K562 (cell line): ENCODE measurements at regions not wholly inside any gene's neighbourhood (a gene's known extent, or its start where the extent isn't known, plus 50 kb on each side); places are given as distances from the start of the nearest gene placed in this dataset.

ENCODE experiments used
- ATAC-seq: fragments of 200-7000 bp; cut with Tn5 transposase; 3 replicates; pipeline ENCODE4 v1.9.1; 2020; ENCODE audit warnings: moderate library complexity
- BruUV-seq: library from RNA; stranded (reverse); fragments of 400-500 nt; replicated peaks from 2 replicates; lab custom pipeline; 2021; lab: Mats Ljungman, UMichigan
- CTCF ChIA-PET: fragments of 300-600 bp; formaldehyde crosslinking; extraction: SDS; loops from one replicate; lab custom pipeline; 2021; ENCODE audit warnings: low intra/inter-chr PET ratio; lab: Yijun Ruan, JAX
- POLR2A ChIA-PET: fragments of 300-600, 350-650 bp; sonication (Branson Sonifier 250); formaldehyde crosslinking; extraction: SDS; loops from one replicate; lab custom pipeline; 2021; ENCODE audit warnings: antibody characterized with exemption, inconsistent platforms; lab: Yijun Ruan, JAX
- DNase-seq, 4 experiments: peaks; one replicate each; pipeline versions ENCODE4 v3.0.0 to v3.0.0-alpha.2; 2011 to 2018; ENCODE audit warnings: low spot score in 3 of 4, mixed read lengths in 3 of 4; ENCODE audit errors: extremely low read depth in 1 of 4
- FAIRE-seq: peaks from 2 replicates; lab custom pipeline; 2011; peaks lifted over from hg19 to GRCh38; lab: Jason Lieb, UNC
- H2AFZ ChIP-seq: 2 replicates; pipeline ENCODE4 v1.6.0; 2011; ENCODE audit warnings: low read depth, low read length, control low read depth, inconsistent platforms
- H3K27ac ChIP-seq: fragments of 200-600 bp; 3 replicates; pipeline ENCODE4 v1.8.0; 2011; ENCODE audit warnings: low read depth, mild to moderate bottlenecking, control low read depth, inconsistent platforms, low read length, moderate library complexity, mixed read lengths; ENCODE audit errors: extremely low read depth
- H3K27me3 ChIP-seq, 2 experiments: fragments of 300-600 bp in 1 of 2; 2 replicates in 1 of 2; 3 replicates in 1 of 2; pipeline versions ENCODE4 v1.6.0 to v1.8.0; 2011; ENCODE audit warnings: inconsistent platforms in 2 of 2, low read length in 2 of 2, mild to moderate bottlenecking in 1 of 2, mixed read lengths in 1 of 2, moderate library complexity in 1 of 2; ENCODE audit not compliant: control insufficient read depth in 2 of 2, insufficient read depth in 2 of 2
- H3K36me3 ChIP-seq: fragments of 300-600 bp; 3 replicates; pipeline ENCODE4 v1.8.0; 2011; ENCODE audit warnings: mild to moderate bottlenecking, low read length, inconsistent platforms; ENCODE audit not compliant: control insufficient read depth, insufficient read depth
- H3K4me1 ChIP-seq, 2 experiments: fragments of 200-600 bp in 1 of 2; replicated peaks in 1 of 2; 2 replicates in 1 of 2; 3 replicates in 1 of 2; pipeline versions ENCODE4 v1.5.1 to v1.8.0; 2011; ENCODE audit warnings: inconsistent platforms in 2 of 2, low read length in 2 of 2, mild to moderate bottlenecking in 1 of 2, mixed read lengths in 1 of 2, moderate library complexity in 1 of 2; ENCODE audit not compliant: control insufficient read depth in 2 of 2, insufficient read depth in 2 of 2
- H3K4me2 ChIP-seq: 2 replicates; pipeline ENCODE4 v1.6.1; 2011; ENCODE audit warnings: low read length, control low read depth, inconsistent platforms, mixed read lengths; ENCODE audit not compliant: insufficient read depth
- H3K4me3 ChIP-seq: fragments of 200-600 bp; sonication (generic), shearing (Covaris generic); 2 replicates; pipeline ENCODE4 v1.5.1; 2016; ENCODE audit warnings: control low read depth, inconsistent platforms
- H3K79me2 ChIP-seq: fragments of 200-600 bp; 3 replicates; pipeline ENCODE4 v1.8.0; 2011; ENCODE audit warnings: low read length, inconsistent platforms; ENCODE audit not compliant: control insufficient read depth, insufficient read depth
- H3K9ac ChIP-seq, 2 experiments: 2 replicates each; pipeline versions ENCODE4 v1.6.0 to v1.6.1; 2011; ENCODE audit warnings: low read depth in 2 of 2, low read length in 2 of 2, control low read depth in 1 of 2, inconsistent platforms in 1 of 2, mild to moderate bottlenecking in 1 of 2, mixed read lengths in 1 of 2; ENCODE audit not compliant: insufficient read depth in 1 of 2
- H3K9me1 ChIP-seq: one replicate; pipeline ENCODE4 v1.6.0; 2011; ENCODE audit warnings: inconsistent platforms, mild to moderate bottlenecking, low read length, moderate library complexity; ENCODE audit not compliant: control insufficient read depth, insufficient read depth
- H3K9me3 ChIP-seq: replicated peaks from 2 replicates; pipeline ENCODE4 v1.5.1; 2011; ENCODE audit warnings: low read depth, low read length, inconsistent platforms; ENCODE audit not compliant: control insufficient read depth, insufficient read depth
- H4K20me1 ChIP-seq: replicated peaks from 2 replicates; pipeline ENCODE4 v1.6.1; 2011; ENCODE audit warnings: low read length, inconsistent platforms, mixed read lengths; ENCODE audit not compliant: control insufficient read depth, insufficient read depth
- BHLHE40 ChIP-seq: IDR thresholded peaks from 2 replicates; pipeline ENCODE4 v1.6.1; 2011; ENCODE audit warnings: low read length, improper control_type of control experiment
- CBFA2T2 ChIP-seq: fragments of 450-650 bp; conservative IDR thresholded peaks from 2 replicates; pipeline ENCODE4 v1.6.1; 2017; ENCODE audit warnings: mild to moderate bottlenecking
- EHMT2 ChIP-seq: fragments of 450-650 bp; IDR thresholded peaks from 2 replicates; pipeline ENCODE4 v1.6.1; 2018; ENCODE audit warnings: antibody characterized with exemption
- GATAD2B ChIP-seq: fragments of 450-650 bp; IDR thresholded peaks from 2 replicates; pipeline ENCODE4 v1.6.1; 2017; ENCODE audit warnings: mild to moderate bottlenecking, borderline replicate concordance
- KLF16 ChIP-seq: IDR thresholded peaks from 2 replicates; pipeline ENCODE4 v1.6.1; 2016; ENCODE audit warnings: antibody characterized with exemption
- MEF2D ChIP-seq: conservative IDR thresholded peaks from 2 replicates; pipeline ENCODE4 v1.6.1; 2016; ENCODE audit warnings: low read depth, missing genetic modification characterization, missing compliant biosample characterization
- MIER1 ChIP-seq: fragments of 450-650 bp; IDR thresholded peaks from 2 replicates; pipeline ENCODE4 v1.6.1; 2016; ENCODE audit warnings: antibody characterized with exemption, mild to moderate bottlenecking, low read depth
- MTA3 ChIP-seq: fragments of 450-650 bp; formaldehyde crosslinking; IDR thresholded peaks from 2 replicates; pipeline ENCODE4 v1.6.1; 2017; ENCODE audit warnings: mild to moderate bottlenecking, borderline replicate concordance
- MYBL2 ChIP-seq, 2 experiments: fragments of 450-650 bp in 1 of 2; sonication (generic) in 1 of 2; formaldehyde crosslinking in 1 of 2; IDR thresholded peaks; 2 replicates each; pipeline versions ENCODE4 v1.6.1 to v1.8.1; 2017 to 2022; ENCODE audit warnings: borderline replicate concordance in 1 of 2, inconsistent platforms in 1 of 2, low read depth in 1 of 2, mild to moderate bottlenecking in 1 of 2, missing genetic modification reagents in 1 of 2, moderate library complexity in 1 of 2
- PHB ChIP-seq: fragments of 250-450 bp; sonication (Bioruptor Pico); IDR thresholded peaks from 2 replicates; pipeline ENCODE4 v1.5.0; 2021
- PTTG1 ChIP-seq: fragments of 450-650 bp; IDR thresholded peaks from 2 replicates; pipeline ENCODE4 v1.6.1; 2016; ENCODE audit warnings: low read depth, mild to moderate bottlenecking, missing genetic modification characterization, missing compliant biosample characterization
- RBFOX2 ChIP-seq: fragments of 200-400 bp; formaldehyde crosslinking; IDR thresholded peaks from 2 replicates; pipeline ENCODE4 v1.6.1; 2017; ENCODE audit warnings: low read depth, mild to moderate bottlenecking, low read length, moderate library complexity
- RBM25 ChIP-seq: fragments of 200-400 bp; formaldehyde crosslinking; IDR thresholded peaks from 2 replicates; pipeline ENCODE4 v1.6.1; 2018; ENCODE audit warnings: low read length, low read depth, moderate library complexity; ENCODE audit not compliant: severe bottlenecking
- RFX5 ChIP-seq: IDR thresholded peaks from 2 replicates; pipeline ENCODE4 v1.6.1; 2011; ENCODE audit warnings: low read depth, mild to moderate bottlenecking, improper control_type of control experiment, low read length
- ZBTB7A ChIP-seq: IDR thresholded peaks from 2 replicates; pipeline ENCODE4 v1.6.1; 2011; ENCODE audit warnings: low read depth, mild to moderate bottlenecking, low read length, moderate library complexity, borderline replicate concordance; ENCODE audit not compliant: control insufficient read depth
- ZNF57 ChIP-seq: fragments of 450-650 bp; formaldehyde crosslinking; IDR thresholded peaks from 2 replicates; pipeline ENCODE4 v1.4.0; 2020; ENCODE audit warnings: mild to moderate bottlenecking, moderate library complexity
- ZNF830 ChIP-seq: fragments of 250-450 bp; sonication (Bioruptor Pico); IDR thresholded peaks from 2 replicates; pipeline ENCODE4 v1.5.0; 2021; ENCODE audit warnings: mild to moderate bottlenecking
- WGBS: fragments of 100-300 bp; shearing (Covaris generic); methylation state at CpG from one replicate; pipeline ENCODE4 v1.1.6; 2016; ENCODE audit warnings: low coverage, mixed read lengths; ENCODE audit not compliant: insufficient coverage; ENCODE audit errors: missing lambda C conversion rate; 5-methylcytosine and 5-hydroxymethylcytosine counted together
- in situ Hi-C: fragments of 300-500 bp; cut with MboI; formaldehyde crosslinking; loops from 4 replicates; pipeline ENCODE4 v1.15.0; 2018; ENCODE audit warnings: inconsistent platforms, mixed read lengths
- intact Hi-C: fragments of 100-400 bp; cut with micrococcal nuclease; formaldehyde crosslinking; loops from 2 replicates; pipeline ENCODE4 v1.14.2; 2022
- TF ChIP-seq, protein P1 (sequence below): IDR thresholded peaks from 2 replicates; pipeline ENCODE4 v1.6.1; 2012; ENCODE audit warnings: low read depth, low read length, improper control_type of control experiment, borderline replicate concordance

DNA sequence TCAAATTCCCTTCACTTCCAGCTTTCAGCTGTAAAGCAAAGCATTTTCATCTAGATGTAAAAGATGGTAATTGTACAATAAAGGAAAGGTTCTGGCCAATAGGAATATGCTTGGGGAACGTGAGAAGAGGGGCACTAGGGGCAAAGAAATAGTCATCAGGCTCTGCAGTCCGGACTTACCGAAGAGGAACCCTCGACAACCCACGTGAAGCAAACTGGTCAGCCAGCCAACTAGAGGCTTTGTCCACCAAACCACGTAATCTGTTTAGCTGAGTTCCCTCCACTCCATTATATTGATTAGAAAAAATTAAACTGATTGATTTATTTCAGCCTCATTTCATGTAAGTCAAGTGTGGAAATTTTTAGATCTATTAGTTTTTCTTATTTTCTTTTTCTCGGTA lies 300.4 kb upstream of the FANCL start:
- ChIA-PET POLR2A (no interaction called here), CTCF (no interaction called here)
- Histone ChIP-seq H3K27ac (no peak overlapping the region), H3K9me3 (no peaks in the 10 kb centered on the region), H3K36me3 (no peaks in the 10 kb centered on the region), H4K20me1 (no peaks in the 10 kb centered on the region), H3K9me1 (no peaks in the 10 kb centered on the region), H3K4me3 (no peak overlapping the region), H2AFZ (peak overlapping the region; percentile 51; the same call in 1 of the 2 replicates), H3K27me3 (no peaks in the 10 kb centered on the region), H3K79me2 (no peaks in the 10 kb centered on the region), H3K4me2 (no peak overlapping the region), H3K4me1 (no peaks in the 10 kb centered on the region), H3K9ac (no peak overlapping the region)
- intact Hi-C loops (no loop called here), in situ Hi-C loops (no loop called here)
- peak in 1 of 4 experiments; percentile 11 for DNase-seq
- no peak for TF ChIP-seq ZNF830 (CRISPR knock-in tag)
- TF ChIP-seq MIER1: no peak
- BruUV-seq: no TSS peak
- no peak for ATAC-seq
- WGBS: 15% methylated on average over 7 of the region's 7 CpGs
- FAIRE-seq: peak; percentile 15

DNA sequence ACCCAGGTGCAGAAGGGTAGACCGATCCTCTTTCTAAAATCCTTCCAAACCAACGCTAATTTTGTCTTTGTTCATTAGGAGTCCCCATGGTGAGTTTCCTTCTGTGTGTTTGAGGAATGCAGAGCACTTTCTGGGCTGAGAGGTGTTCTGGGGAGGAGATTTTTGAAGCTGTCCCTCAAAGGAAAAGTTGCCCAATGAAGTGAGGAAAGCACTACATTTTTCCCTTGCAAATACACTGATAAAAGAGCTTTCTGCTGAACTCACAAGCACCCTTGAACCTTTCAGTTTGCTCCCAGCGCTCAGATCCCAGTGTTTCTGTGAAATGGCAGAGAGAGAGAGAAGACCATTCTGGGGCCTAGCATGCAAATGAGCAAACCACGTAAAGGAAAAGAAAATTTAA lies 299.6 kb upstream of the FANCL start:
- CTCF ChIA-PET: no interaction called here
- TF ChIP-seq MYBL2 (IDR thresholded peaks at IDR 0.05; ENCODE audit: low read depth) (no peak), MYBL2 (CRISPR knock-in tag; IDR thresholded peaks at IDR 0.05; ENCODE audit: borderline replicate concordance) (no peak), RBM25 (no peak), EHMT2 (no peak), PTTG1 (tag) (no peak), KLF16 (no peak), PHB (no peak), ZBTB7A (no peak), RBFOX2 (no peak), ZNF57 (CRISPR knock-in tag) (no peak), CBFA2T2 (no peak), MTA3 (no peak), MEF2D (tag) (no peak), BHLHE40 (no peak), RFX5 (no peak), GATAD2B (no peak)
- TF ChIP-seq, protein P1, sequence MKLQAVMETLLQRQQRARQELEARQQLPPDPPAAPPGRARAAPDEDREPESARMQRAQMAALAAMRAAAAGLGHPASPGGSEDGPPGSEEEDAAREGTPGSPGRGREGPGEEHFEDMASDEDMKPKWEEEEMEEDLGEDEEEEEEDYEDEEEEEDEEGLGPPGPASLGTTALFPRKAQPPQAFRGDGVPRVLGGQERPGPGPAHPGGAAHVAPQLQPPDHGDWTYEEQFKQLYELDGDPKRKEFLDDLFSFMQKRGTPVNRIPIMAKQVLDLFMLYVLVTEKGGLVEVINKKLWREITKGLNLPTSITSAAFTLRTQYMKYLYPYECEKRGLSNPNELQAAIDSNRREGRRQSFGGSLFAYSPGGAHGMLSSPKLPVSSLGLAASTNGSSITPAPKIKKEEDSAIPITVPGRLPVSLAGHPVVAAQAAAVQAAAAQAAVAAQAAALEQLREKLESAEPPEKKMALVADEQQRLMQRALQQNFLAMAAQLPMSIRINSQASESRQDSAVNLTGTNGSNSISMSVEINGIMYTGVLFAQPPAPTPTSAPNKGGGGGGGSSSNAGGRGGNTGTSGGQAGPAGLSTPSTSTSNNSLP: no peak

More for the DNA sequence above, 299.6 kb upstream of the FANCL start:
- no peaks in the 10 kb centered on the region for H3K27me3 ChIP-seq
- no peaks in the 10 kb centered on the region for H4K20me1 ChIP-seq
- H3K36me3 ChIP-seq: no peaks in the 10 kb centered on the region
- POLR2A ChIA-PET: no interaction called here
- no peaks in the 10 kb centered on the region for H3K9me1 ChIP-seq
- no peaks in the 10 kb centered on the region for H3K4me1 ChIP-seq
- no peak overlapping the region for H3K4me3 ChIP-seq
- in situ Hi-C loops (no loop called here), intact Hi-C loops (no loop called here)
- no peaks in the 10 kb centered on the region for H3K79me2 ChIP-seq
- no peak overlapping the region for H3K4me2 ChIP-seq
- FAIRE-seq: no peak
- no TSS peak for BruUV-seq
- no peaks in the 10 kb centered on the region for H3K9me3 ChIP-seq
- peak overlapping the region; percentile 28; the same call in 1 of the 2 replicates for H2AFZ ChIP-seq
- DNase-seq: no peak
- H3K9ac ChIP-seq: no peak overlapping the region
- 15% methylated on average over 4 of the region's 4 CpGs for WGBS
- H3K27ac ChIP-seq: no peak overlapping the region
- no peak for ATAC-seq
